Brain microvascular endothelial cell (primary cell): ENCODE measurements at regions not wholly inside any gene's neighbourhood (a gene's known extent, or its start where the extent isn't known, plus 50 kb on each side); places are given as distances from the start of the nearest gene placed in this dataset.
A peak's percentile ranks its signal among the peaks of the same experiment; 100 is the strongest.

Experiments used
- DNase-seq: peaks from one replicate; pipeline ENCODE4 v3.0.0-alpha.2; 2020
- H3K27ac ChIP-seq: fragments of 250-450 bp; sonication (Bioruptor Pico); 2 replicates; pipeline ENCODE4 v1.5.1; 2020; ENCODE audit warnings: mild to moderate bottlenecking, moderate library complexity
- H3K27me3 ChIP-seq: fragments of 250-450 bp; sonication (Bioruptor Pico); replicated peaks from 2 replicates; pipeline ENCODE4 v1.5.1; 2020; ENCODE audit warnings: mild to moderate bottlenecking
- H3K36me3 ChIP-seq: fragments of 250-450 bp; sonication (Bioruptor Pico); replicated peaks from 2 replicates; pipeline ENCODE4 v1.5.1; 2020; ENCODE audit warnings: mild to moderate bottlenecking
- H3K4me3 ChIP-seq: 2 replicates; pipeline ENCODE4 v1.5.1; 2011; ENCODE audit warnings: low read depth, mild to moderate bottlenecking, control low read depth, low read length, moderate library complexity
- in situ Hi-C: cut with HindIII; loops from 2 replicates; pipeline ENCODE4 v1.10.0; 2017; ENCODE audit warnings: low sequenced_read_pairs, low pct_ligation_motif_present
- TF ChIP-seq, protein P1 (sequence below): IDR thresholded peaks from 2 replicates; pipeline ENCODE4 v1.5.1; 2011; ENCODE audit warnings: low read depth, mild to moderate bottlenecking, moderate library complexity, low read length, control low read depth, inconsistent platforms; ENCODE audit errors: missing control alignments

DNA sequence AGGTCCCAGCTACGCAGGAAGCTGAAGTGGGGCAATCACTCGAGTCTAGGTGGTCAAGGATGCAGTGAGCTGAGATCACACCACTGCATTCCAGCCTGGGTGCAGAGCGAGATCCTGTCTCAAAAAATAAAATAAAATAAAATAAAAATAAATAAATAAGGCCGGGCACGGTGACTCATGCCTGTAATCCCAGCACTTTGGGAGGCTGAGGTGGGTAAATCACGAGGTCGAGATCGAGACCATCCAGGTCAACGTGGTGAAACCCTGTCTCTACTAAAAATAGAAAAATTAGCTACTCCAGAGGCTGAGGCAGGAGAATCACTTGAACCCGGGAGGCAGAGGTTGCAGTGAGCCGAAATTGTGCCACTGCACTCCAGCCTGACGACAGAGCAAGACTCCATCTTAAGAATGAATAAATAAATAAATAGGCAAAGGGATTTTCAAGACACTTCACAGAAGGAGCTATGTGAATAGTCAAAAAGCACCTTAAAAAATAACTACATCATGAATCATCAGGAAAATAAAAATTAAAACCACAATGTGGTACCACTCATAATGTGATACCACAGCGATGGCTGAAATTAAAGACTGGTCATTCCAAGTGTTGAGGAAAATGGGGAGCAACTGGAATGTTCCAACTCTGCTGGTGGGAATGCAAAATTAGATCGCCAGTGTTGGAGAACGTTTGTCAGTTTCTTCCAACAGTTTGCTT lies 92.9 kb upstream of the TBX3 start:
- Histone ChIP-seq H3K27ac (no peak overlapping the region), H3K36me3 (no peaks in the 10 kb centered on the region), H3K27me3 (no peaks in the 10 kb centered on the region), H3K4me3 (no peak overlapping the region)
- in situ Hi-C loops, result no loop called here
- TF ChIP-seq, protein P1, sequence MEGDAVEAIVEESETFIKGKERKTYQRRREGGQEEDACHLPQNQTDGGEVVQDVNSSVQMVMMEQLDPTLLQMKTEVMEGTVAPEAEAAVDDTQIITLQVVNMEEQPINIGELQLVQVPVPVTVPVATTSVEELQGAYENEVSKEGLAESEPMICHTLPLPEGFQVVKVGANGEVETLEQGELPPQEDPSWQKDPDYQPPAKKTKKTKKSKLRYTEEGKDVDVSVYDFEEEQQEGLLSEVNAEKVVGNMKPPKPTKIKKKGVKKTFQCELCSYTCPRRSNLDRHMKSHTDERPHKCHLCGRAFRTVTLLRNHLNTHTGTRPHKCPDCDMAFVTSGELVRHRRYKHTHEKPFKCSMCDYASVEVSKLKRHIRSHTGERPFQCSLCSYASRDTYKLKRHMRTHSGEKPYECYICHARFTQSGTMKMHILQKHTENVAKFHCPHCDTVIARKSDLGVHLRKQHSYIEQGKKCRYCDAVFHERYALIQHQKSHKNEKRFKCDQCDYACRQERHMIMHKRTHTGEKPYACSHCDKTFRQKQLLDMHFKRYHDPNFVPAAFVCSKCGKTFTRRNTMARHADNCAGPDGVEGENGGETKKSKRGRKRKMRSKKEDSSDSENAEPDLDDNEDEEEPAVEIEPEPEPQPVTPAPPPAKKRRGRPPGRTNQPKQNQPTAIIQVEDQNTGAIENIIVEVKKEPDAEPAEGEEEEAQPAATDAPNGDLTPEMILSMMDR, result no peak
- no peak for DNase-seq

DNA sequence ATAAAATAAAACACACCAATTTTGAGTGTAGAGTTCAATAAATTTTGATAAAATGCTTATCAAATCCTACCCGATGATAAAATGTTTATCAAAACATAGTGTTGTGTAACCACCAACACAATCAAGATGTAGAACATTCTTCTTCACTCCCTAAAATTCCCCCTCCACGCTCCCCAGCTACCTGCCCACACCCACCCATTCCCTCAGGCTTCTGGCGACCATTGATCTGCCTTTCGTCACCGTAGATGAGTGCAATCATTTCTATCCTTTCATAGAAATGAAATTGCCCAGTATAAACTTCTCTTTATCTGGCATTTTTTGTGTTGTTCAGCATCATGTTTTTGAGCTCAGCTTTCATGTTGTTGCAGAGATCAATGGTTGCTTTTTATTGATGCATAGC lies 90.7 kb upstream of the TBX3 start:
- TF ChIP-seq, protein P1, result no peak
- H3K36me3 ChIP-seq, result no peaks in the 10 kb centered on the region
- DNase-seq, result no peak
- no peaks in the 10 kb centered on the region for H3K27me3 ChIP-seq
- H3K4me3 ChIP-seq, result no peak overlapping the region
- no peak overlapping the region for H3K27ac ChIP-seq
- in situ Hi-C loops, result no loop called here

DNA sequence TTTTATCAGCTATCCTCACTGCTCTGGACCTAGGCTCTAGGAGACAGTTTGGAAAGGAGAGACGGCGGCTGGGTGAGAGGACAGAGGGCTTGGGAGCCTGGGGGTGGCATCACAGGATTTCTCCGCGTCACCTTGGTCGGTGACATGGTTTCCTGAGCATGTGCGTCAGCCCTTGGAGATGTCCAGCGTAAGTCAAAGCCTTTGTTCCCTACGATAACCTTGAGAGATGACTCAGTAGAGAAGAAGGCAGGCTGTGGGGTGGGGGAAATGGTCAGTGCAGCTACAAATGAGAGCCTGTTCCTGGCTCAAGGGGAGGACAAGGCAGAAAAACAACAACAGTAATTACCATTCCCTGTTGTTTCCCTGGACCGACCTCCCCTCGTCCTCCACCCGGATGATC lies 90.2 kb upstream of the TBX3 start:
- in situ Hi-C loops, result no loop called here
- Histone ChIP-seq H3K27me3 (no peaks in the 10 kb centered on the region), H3K4me3 (no peak overlapping the region), H3K36me3 (no peaks in the 10 kb centered on the region), H3K27ac (no peak overlapping the region)
- DNase-seq, result peak; percentile 32
- TF ChIP-seq, protein P1, result no peak

DNA sequence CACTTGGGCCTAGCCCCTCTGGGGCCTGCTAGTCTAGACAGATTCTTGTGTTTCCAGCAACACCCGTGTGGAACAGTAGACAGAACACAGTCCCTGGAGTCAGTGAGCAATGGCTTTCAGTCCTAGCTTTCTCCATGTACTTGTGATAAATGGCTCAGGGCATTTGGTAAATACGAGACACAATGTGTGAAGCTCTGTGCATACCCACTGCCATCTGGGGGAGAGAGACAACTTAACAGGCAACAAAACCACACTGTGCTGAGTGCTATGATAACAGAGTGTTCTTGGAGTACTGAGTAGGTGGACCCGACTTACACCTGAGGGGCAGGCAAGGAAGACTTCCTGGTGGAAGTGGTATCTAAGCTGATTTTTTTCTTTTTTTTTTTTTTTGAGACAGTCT lies 86.3 kb upstream of the TBX3 start:
- Histone ChIP-seq H3K27ac (no peak overlapping the region), H3K36me3 (no peaks in the 10 kb centered on the region), H3K4me3 (no peak overlapping the region), H3K27me3 (no peaks in the 10 kb centered on the region)
- in situ Hi-C loops, result no loop called here
- TF ChIP-seq, protein P1, result no peak
- DNase-seq, result no peak

DNA sequence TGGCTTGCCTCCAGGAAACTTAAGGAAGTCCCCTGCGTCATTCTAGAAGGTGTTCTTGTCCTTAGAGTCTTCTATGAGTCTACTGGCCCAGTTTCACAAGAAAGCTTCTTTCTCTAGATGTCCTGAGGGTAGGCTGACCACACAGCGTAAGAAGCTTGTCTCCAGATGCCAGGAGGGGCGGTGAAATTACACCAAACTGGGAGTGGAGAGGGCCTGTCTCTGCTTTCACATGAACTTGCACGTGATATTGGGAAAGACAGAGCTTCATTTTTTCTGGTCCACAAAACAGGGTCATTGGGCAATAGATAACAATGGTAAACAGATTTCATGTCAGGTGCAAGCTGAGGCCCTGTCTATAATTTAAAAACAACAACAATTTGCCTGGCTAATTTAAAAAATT lies 85.7 kb upstream of the TBX3 start:
- no peak overlapping the region for H3K27ac ChIP-seq
- DNase-seq, result no peak
- in situ Hi-C loops, result no loop called here
- no peaks in the 10 kb centered on the region for H3K27me3 ChIP-seq
- no peaks in the 10 kb centered on the region for H3K36me3 ChIP-seq
- TF ChIP-seq, protein P1, result no peak
- no peak overlapping the region for H3K4me3 ChIP-seq

DNA sequence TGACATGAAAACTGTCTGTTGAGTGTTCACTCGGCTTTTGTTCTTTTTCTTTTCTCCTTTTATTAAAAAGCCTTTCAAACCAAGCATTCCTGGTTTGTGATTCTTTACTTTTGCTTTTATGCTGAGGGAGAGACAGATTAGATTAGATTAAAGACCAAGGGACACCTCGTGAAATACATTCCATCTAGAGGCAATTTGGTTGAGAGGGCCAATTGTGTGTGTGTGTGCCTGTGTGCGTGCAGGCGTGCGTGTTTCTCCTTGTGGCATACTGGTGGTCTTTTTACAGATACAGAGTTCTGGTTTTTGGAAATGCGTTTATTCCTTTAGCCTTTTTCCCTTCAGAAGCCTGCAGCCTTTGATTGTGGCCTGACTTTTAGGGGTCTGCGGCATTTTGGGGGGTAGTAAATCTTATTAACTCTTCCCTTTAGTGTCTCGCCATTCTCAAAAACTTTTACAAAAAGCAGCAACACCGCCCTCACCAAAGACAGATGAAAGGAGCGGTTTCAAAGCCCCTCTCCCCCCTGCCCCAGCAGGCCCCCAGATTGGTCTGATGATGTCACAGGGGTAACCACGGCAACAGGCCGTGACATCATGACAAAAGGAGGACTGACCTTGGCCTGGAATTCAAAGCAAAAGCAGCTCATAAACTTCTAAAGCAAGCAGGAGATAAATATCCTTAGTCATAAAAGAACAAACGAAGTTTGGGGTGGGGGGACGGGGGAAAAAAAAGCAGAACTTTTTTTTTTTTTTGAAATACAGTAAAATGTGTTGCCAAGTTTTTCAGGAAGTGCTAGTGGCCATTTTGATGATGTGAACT lies 84.1 kb upstream of the TBX3 start:
- TF ChIP-seq, protein P1, result no peak
- in situ Hi-C loops, result no loop called here
- H3K4me3 ChIP-seq, result no peak overlapping the region
- no peaks in the 10 kb centered on the region for H3K27me3 ChIP-seq
- no peak for DNase-seq
- H3K36me3 ChIP-seq, result no peaks in the 10 kb centered on the region
- no peak overlapping the region for H3K27ac ChIP-seq
